CD4-positive, alpha-beta T cell (primary cell): ENCODE measurements at regions not wholly inside any gene's neighbourhood (a gene's known extent, or its start where the extent isn't known, plus 50 kb on each side); places are given as distances from the start of the nearest gene placed in this dataset.

Experiments
- ATAC-seq: fragments of 200-7000 bp; cut with Tn5 transposase; one replicate; pipeline ENCODE4 v1.10.0; 2022; ENCODE audit warnings: mild to moderate bottlenecking; ENCODE audit not compliant: poor library complexity
- CTCF ChIA-PET: fragments of 350-600 bp; sonication (Branson Sonifier 250); formaldehyde crosslinking; loops from one replicate; lab custom pipeline; 2021; ENCODE audit warnings: antibody characterized with exemption, inconsistent platforms; lab: Charles Lee
- POLR2A ChIA-PET: fragments of 350-600 bp; sonication (Branson Sonifier 250); formaldehyde crosslinking; loops from one replicate; lab custom pipeline; 2021; ENCODE audit warnings: antibody characterized with exemption, inconsistent platforms; lab: Charles Lee
- DNase-seq, 14 experiments: peaks; one replicate each; pipeline ENCODE4 v3.0.0-alpha.2; 2013 to 2020; ENCODE audit warnings: mixed read lengths in 2 of 14
- H3K27ac ChIP-seq, 2 donors: one replicate each; pipeline versions ENCODE4 v1.5.1 to v1.7.0; 2013; ENCODE audit warnings: low read length in 2 of 2, low read depth in 1 of 2, mild to moderate bottlenecking in 1 of 2
- H3K27me3 ChIP-seq, 2 experiments: 1 replicate in 1 of 2; 2 replicates in 1 of 2; pipeline versions ENCODE4 v1.6.1 to v1.7.0; 2013; ENCODE audit warnings: low read length in 2 of 2, control low read depth in 1 of 2, mild to moderate bottlenecking in 1 of 2, moderate library complexity in 1 of 2; ENCODE audit not compliant: insufficient read depth in 2 of 2, control insufficient read depth in 1 of 2
- H3K36me3 ChIP-seq: one replicate; pipeline ENCODE4 v1.6.1; 2013; ENCODE audit warnings: low read length, control low read depth; ENCODE audit not compliant: insufficient read depth
- H3K4me1 ChIP-seq: one replicate; pipeline ENCODE4 v1.6.1; 2013; ENCODE audit warnings: low read length, control low read depth; ENCODE audit not compliant: insufficient read depth
- H3K4me3 ChIP-seq: one replicate; pipeline ENCODE4 v1.5.1; 2013; ENCODE audit warnings: mild to moderate bottlenecking, low read length, moderate library complexity
- H3K9me3 ChIP-seq, 2 experiments: 1 replicate in 1 of 2; 2 replicates in 1 of 2; pipeline versions ENCODE4 v1.6.1 to v1.7.0; 2013; ENCODE audit warnings: low read length in 2 of 2, mild to moderate bottlenecking in 2 of 2, control low read depth in 1 of 2, moderate library complexity in 1 of 2; ENCODE audit not compliant: control insufficient read depth in 1 of 2, insufficient read depth in 1 of 2
- H3K27ac Mint-ChIP-seq: one replicate; pipeline ENCODE4 v1.8.0; 2020; ENCODE audit warnings: mixed read lengths
- H3K27me3 Mint-ChIP-seq: one replicate; pipeline ENCODE4 v1.8.0; 2021; ENCODE audit warnings: mixed read lengths
- H3K36me3 Mint-ChIP-seq: one replicate; pipeline ENCODE4 v1.8.0; 2021; ENCODE audit warnings: low read depth, mixed read lengths
- H3K4me1 Mint-ChIP-seq: one replicate; pipeline ENCODE4 v1.8.0; 2021; ENCODE audit warnings: low read depth, mixed read lengths
- H3K4me3 Mint-ChIP-seq: one replicate; pipeline ENCODE4 v1.8.0; 2020; ENCODE audit warnings: mild to moderate bottlenecking, mixed read lengths
- H3K9me3 Mint-ChIP-seq: one replicate; pipeline ENCODE4 v1.8.0; 2020; ENCODE audit warnings: mixed read lengths
- CTCF ChIP-seq: fragments of 200-600 bp; IDR thresholded peaks from one replicate; pipeline ENCODE4 v1.8.0; 2022; ENCODE audit warnings: antibody characterized with exemption, mild to moderate bottlenecking
- intact Hi-C, 2 experiments: fragments of 100-400 bp; cut with DNase I in 1 of 2; cut with micrococcal nuclease in 1 of 2; formaldehyde crosslinking; loops; one replicate each; pipeline versions ENCODE4 v1.15.1 to v1.9.0; 2023 to 2025; cut with DNase I, micrococcal nuclease

- H3K36me3 Mint-ChIP-seq: no peaks in the 10 kb centered on the region
- H3K27ac Mint-ChIP-seq: no peak overlapping the region
- no peaks in the 10 kb centered on the region for H3K9me3 Mint-ChIP-seq
- Histone ChIP-seq H3K4me3 (no peak overlapping the region), H3K36me3 (no peaks in the 10 kb centered on the region), H3K9me3 (no peaks in the 10 kb centered on the region), H3K27me3 (no peaks in the 10 kb centered on the region), H3K27ac (no peak overlapping the region), H3K4me1 (no peaks in the 10 kb centered on the region)
- no peak overlapping the region for H3K4me3 Mint-ChIP-seq
- H3K4me1 Mint-ChIP-seq: no peaks in the 10 kb centered on the region
- intact Hi-C loops: no loop called here
- ChIA-PET CTCF (no interaction called here), POLR2A (no interaction called here)
- no peak for TF ChIP-seq CTCF
- ATAC-seq (no peak), DNase-seq (no peak)
- no peaks in the 10 kb centered on the region for H3K27me3 Mint-ChIP-seq
Observed at GRCh38 chr10:64334084-64334483, 812.9 kb downstream of the REEP3 start.

DNA sequence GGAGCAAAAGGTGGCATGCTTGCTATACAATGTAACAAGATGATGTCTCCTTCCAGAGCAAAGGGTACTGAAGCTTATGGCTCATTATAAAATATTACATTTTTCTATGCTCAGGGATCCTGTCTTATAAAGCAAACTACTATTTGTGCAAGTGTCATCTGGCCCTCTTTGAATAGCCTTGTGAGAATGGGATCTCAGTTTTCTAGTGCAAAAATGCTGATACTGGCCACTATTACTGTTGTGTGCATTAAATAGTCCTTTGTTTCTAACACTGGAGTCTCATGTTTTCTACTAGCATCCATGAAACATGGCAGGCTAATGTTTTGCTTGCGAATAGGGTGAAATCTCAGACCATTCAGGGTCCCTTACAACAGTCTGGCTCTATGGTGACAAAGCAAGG, 823.0 kb downstream of the REEP3 start:
- DNase-seq (no peak), ATAC-seq (no peak)
- H3K9me3 ChIP-seq: no peaks in the 10 kb centered on the region
- H3K4me1 Mint-ChIP-seq: no peaks in the 10 kb centered on the region
- no peak overlapping the region for H3K4me3 Mint-ChIP-seq
- no peaks in the 10 kb centered on the region for H3K27me3 ChIP-seq
- H3K36me3 Mint-ChIP-seq: no peaks in the 10 kb centered on the region
- TF ChIP-seq CTCF: no peak
- no peaks in the 10 kb centered on the region for H3K27me3 Mint-ChIP-seq
- CTCF ChIA-PET: no interaction called here
- no peak overlapping the region for H3K27ac ChIP-seq
- H3K36me3 ChIP-seq: no peaks in the 10 kb centered on the region
- intact Hi-C loops: no loop called here
- H3K4me1 ChIP-seq: no peaks in the 10 kb centered on the region
- H3K27ac Mint-ChIP-seq: no peak overlapping the region
- H3K4me3 ChIP-seq: no peak overlapping the region
- peaks cover 2% of the 10 kb centered on the region for H3K9me3 Mint-ChIP-seq
- POLR2A ChIA-PET: no interaction called here

DNA sequence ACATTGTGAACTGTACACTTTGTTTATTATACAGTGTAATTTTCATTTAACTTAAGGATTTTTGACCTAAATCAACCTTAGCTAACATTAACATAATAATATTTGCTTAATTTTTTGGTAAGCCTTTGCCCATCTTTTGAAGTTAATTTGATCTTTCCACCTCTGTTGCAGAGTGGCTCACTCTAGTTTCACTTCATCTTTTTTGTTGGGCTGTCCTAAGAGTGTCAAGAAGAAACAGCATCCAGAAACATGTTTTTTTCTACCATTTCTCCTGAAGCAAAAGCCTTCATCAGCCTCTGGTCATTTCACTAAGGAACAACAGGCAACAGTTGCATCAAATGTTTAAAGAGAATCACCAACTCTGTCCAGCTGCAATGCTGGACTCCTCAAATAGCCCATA, 824.7 kb downstream of the REEP3 start:
- H3K9me3 Mint-ChIP-seq: peaks cover 2% of the 10 kb centered on the region
- Histone ChIP-seq H3K27me3 (no peaks in the 10 kb centered on the region), H3K4me1 (no peaks in the 10 kb centered on the region), H3K9me3 (no peaks in the 10 kb centered on the region), H3K27ac (no peak overlapping the region), H3K36me3 (no peaks in the 10 kb centered on the region), H3K4me3 (no peak overlapping the region)
- no peak for DNase-seq
- no peaks in the 10 kb centered on the region for H3K27me3 Mint-ChIP-seq
- H3K4me1 Mint-ChIP-seq: no peaks in the 10 kb centered on the region
- intact Hi-C loops: no loop called here
- no peak for TF ChIP-seq CTCF
- H3K36me3 Mint-ChIP-seq: no peaks in the 10 kb centered on the region
- ChIA-PET CTCF (no interaction called here), POLR2A (no interaction called here)
- H3K4me3 Mint-ChIP-seq: no peak overlapping the region
- ATAC-seq: no peak
- H3K27ac Mint-ChIP-seq: no peak overlapping the region
